Keratinocyte (primary cell): ENCODE measurements at regions not wholly inside any gene's neighbourhood (a gene's known extent, or its start where the extent isn't known, plus 50 kb on each side); places are given as distances from the start of the nearest gene placed in this dataset.

Experiments
- DNase-seq: peaks from one replicate; pipeline ENCODE4 v3.0.0-alpha.2; 2011; ENCODE audit warnings: low read depth, missing footprints, low spot score
- FAIRE-seq: peaks from 2 replicates; lab custom pipeline; 2011; peaks lifted over from hg19 to GRCh38; lab: Jason Lieb, UNC
- H2AFZ ChIP-seq: 2 replicates; pipeline ENCODE4 v1.6.0; 2012; ENCODE audit warnings: low read length, control low read depth, inconsistent platforms; ENCODE audit not compliant: control insufficient read depth
- H3K27ac ChIP-seq: 2 replicates; pipeline ENCODE4 v1.5.1; 2011; ENCODE audit warnings: low read length; ENCODE audit not compliant: control insufficient read depth, insufficient read depth
- H3K27me3 ChIP-seq: 3 replicates; pipeline ENCODE4 v1.6.0; 2011; ENCODE audit warnings: low read length; ENCODE audit not compliant: control insufficient read depth, insufficient read depth; ENCODE audit errors: extremely low read depth
- H3K36me3 ChIP-seq, 2 experiments: 2 replicates in 1 of 2; 3 replicates in 1 of 2; pipeline ENCODE4 v1.5.1; 2011; ENCODE audit warnings: low read length in 2 of 2, mild to moderate bottlenecking in 1 of 2; ENCODE audit not compliant: control insufficient read depth in 2 of 2, insufficient read depth in 2 of 2; ENCODE audit errors: extremely low read depth in 1 of 2
- H3K4me1 ChIP-seq: 3 replicates; pipeline ENCODE4 v1.5.1; 2011; ENCODE audit warnings: low read length; ENCODE audit not compliant: control insufficient read depth, insufficient read depth; ENCODE audit errors: extremely low read depth
- H3K4me2 ChIP-seq: 3 replicates; pipeline ENCODE4 v1.6.0; 2011; ENCODE audit warnings: low read depth, low read length; ENCODE audit not compliant: control insufficient read depth, insufficient read depth; ENCODE audit errors: extremely low read depth
- H3K4me3 ChIP-seq, 3 experiments: fragments of 200-600 bp in 1 of 3; sonication (generic) in 1 of 3; 2 replicates in 2 of 3; 3 replicates in 1 of 3; pipeline ENCODE4 v1.5.1; 2011 to 2016; ENCODE audit warnings: low read length in 3 of 3, mild to moderate bottlenecking in 3 of 3, control low read depth in 2 of 3, inconsistent platforms in 1 of 3, low read depth in 1 of 3, mixed read lengths in 1 of 3, mixed run types in 1 of 3, moderate library complexity in 1 of 3; ENCODE audit not compliant: control insufficient read depth in 2 of 3, insufficient read depth in 2 of 3; ENCODE audit errors: extremely low read depth in 1 of 3
- H3K79me2 ChIP-seq: 2 replicates; pipeline ENCODE4 v1.6.0; 2012; ENCODE audit warnings: low read length; ENCODE audit not compliant: control insufficient read depth, insufficient read depth
- H3K9ac ChIP-seq: 3 replicates; pipeline ENCODE4 v1.6.0; 2011; ENCODE audit warnings: low read length; ENCODE audit not compliant: control insufficient read depth, insufficient read depth; ENCODE audit errors: extremely low read depth
- H3K9me1 ChIP-seq: 3 replicates; pipeline ENCODE4 v1.6.0; 2011; ENCODE audit warnings: low read length; ENCODE audit not compliant: control insufficient read depth, insufficient read depth; ENCODE audit errors: extremely low read depth
- H3K9me3 ChIP-seq: 2 replicates; pipeline ENCODE4 v1.5.1; 2012; ENCODE audit warnings: low read depth, low read length; ENCODE audit not compliant: control insufficient read depth
- H4K20me1 ChIP-seq: 3 replicates; pipeline ENCODE4 v1.6.0; 2011; ENCODE audit warnings: low read length; ENCODE audit not compliant: control insufficient read depth, insufficient read depth; ENCODE audit errors: extremely low read depth
- EZH2 ChIP-seq: IDR thresholded peaks from one replicate; pipeline ENCODE4 v1.6.1; 2012; ENCODE audit warnings: inconsistent platforms, mild to moderate bottlenecking, low read length, moderate library complexity
- dilution Hi-C: fragments of 300-500 bp; cut with MboI; formaldehyde crosslinking; loops from one replicate; pipeline ENCODE4 v1.7.0; 2020; ENCODE audit warnings: low sequenced_read_pairs; ENCODE audit not compliant: extremely low pct_ligation_motif_present
- TF ChIP-seq, protein P1 (sequence below), 3 experiments: IDR thresholded peaks in 1 of 3; conservative IDR thresholded peaks in 1 of 3; optimal IDR thresholded peaks in 1 of 3; 2 replicates in 2 of 3; 3 replicates in 1 of 3; pipeline versions ENCODE3 to v1.5.1; 2011; ENCODE audit warnings: low read length in 3 of 3, mild to moderate bottlenecking in 3 of 3, moderate library complexity in 2 of 3, control low read depth in 1 of 3, inconsistent platforms in 1 of 3; ENCODE audit not compliant: insufficient read depth in 2 of 3; ENCODE audit errors: extremely low read depth in 1 of 3

- Histone ChIP-seq H2AFZ (no peak overlapping the region), H3K27me3 (no peaks in the 10 kb centered on the region), H3K9me1 (no peaks in the 10 kb centered on the region), H3K4me2 (no peak overlapping the region), H3K9me3 (no peaks in the 10 kb centered on the region), H3K4me1 (peaks cover 29% of the 10 kb centered on the region), H3K4me3 (no peak overlapping the region), H4K20me1 (no peaks in the 10 kb centered on the region), H3K9ac (no peak overlapping the region), H3K36me3 (no peaks in the 10 kb centered on the region), H3K79me2 (no peaks in the 10 kb centered on the region), H3K27ac (no peak overlapping the region)
- FAIRE-seq (no peak), DNase-seq (no peak)
- dilution Hi-C loops: no loop called here
- no peak for TF ChIP-seq EZH2
- TF ChIP-seq, protein P1, sequence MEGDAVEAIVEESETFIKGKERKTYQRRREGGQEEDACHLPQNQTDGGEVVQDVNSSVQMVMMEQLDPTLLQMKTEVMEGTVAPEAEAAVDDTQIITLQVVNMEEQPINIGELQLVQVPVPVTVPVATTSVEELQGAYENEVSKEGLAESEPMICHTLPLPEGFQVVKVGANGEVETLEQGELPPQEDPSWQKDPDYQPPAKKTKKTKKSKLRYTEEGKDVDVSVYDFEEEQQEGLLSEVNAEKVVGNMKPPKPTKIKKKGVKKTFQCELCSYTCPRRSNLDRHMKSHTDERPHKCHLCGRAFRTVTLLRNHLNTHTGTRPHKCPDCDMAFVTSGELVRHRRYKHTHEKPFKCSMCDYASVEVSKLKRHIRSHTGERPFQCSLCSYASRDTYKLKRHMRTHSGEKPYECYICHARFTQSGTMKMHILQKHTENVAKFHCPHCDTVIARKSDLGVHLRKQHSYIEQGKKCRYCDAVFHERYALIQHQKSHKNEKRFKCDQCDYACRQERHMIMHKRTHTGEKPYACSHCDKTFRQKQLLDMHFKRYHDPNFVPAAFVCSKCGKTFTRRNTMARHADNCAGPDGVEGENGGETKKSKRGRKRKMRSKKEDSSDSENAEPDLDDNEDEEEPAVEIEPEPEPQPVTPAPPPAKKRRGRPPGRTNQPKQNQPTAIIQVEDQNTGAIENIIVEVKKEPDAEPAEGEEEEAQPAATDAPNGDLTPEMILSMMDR (optimal IDR thresholded peaks at IDR 0.05 in 1 of 3, IDR thresholded peaks at IDR 0.05 in 1 of 3, conservative IDR thresholded peaks at IDR 0.05 in 1 of 3; ENCODE audit: extremely low read depth in 1 of 3, insufficient read depth in 2 of 3, low read length in 3 of 3): no peak
Observed at GRCh38 chr5:13609504-13609903, 335.0 kb downstream of the DNAH5 start.

DNA sequence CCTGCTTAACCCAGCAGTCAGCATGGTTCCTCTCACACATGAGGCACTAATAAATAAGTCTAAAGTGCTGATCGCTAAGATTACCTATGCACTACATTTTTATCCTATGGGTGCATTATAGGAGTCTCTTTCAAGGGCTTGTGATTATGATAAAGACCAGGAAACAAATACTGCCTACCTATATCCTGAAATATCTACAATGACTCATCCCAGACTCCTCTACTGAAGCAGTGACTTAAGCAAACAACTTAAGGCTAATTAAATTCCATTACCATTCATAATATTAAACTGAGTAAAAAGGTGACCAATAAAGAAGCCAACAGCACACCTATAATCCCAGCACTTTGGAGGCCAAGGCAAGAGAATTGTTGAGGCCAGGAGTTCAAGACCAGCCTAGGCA is 338.4 kb downstream of the DNAH5 start:
- Histone ChIP-seq H3K79me2 (no peaks in the 10 kb centered on the region), H3K4me1 (peaks cover 23% of the 10 kb centered on the region), H3K9me1 (no peaks in the 10 kb centered on the region), H4K20me1 (no peaks in the 10 kb centered on the region), H3K27me3 (no peaks in the 10 kb centered on the region), H3K36me3 (no peaks in the 10 kb centered on the region), H3K4me2 (no peak overlapping the region), H3K9ac (no peak overlapping the region), H3K4me3 (no peak overlapping the region), H3K27ac (no peak overlapping the region), H2AFZ (no peak overlapping the region), H3K9me3 (no peaks in the 10 kb centered on the region)
- dilution Hi-C loops: no loop called here
- TF ChIP-seq EZH2: no peak
- TF ChIP-seq, protein P1 (optimal IDR thresholded peaks at IDR 0.05 in 1 of 3, IDR thresholded peaks at IDR 0.05 in 1 of 3, conservative IDR thresholded peaks at IDR 0.05 in 1 of 3; ENCODE audit: extremely low read depth in 1 of 3, insufficient read depth in 2 of 3, low read length in 3 of 3): no peak
- DNase-seq (peak; percentile 62), FAIRE-seq (peak; percentile 67)
